ENCODE measurements at regions not wholly inside any gene's neighbourhood (a gene's known extent, or its start where the extent isn't known, plus 50 kb on each side); places are given as distances from the start of the nearest gene placed in this dataset.
"Not testable (repeated sequence)": the region's sequence is repeated elsewhere in the genome, so short reads cannot be mapped to it uniquely, and the experiment has no call there.

GRCh38 chr2:446963-447530 is 159.2 kb upstream of the ALKAL2 start:
- DNase-seq: no peak

GRCh38 chr2:446303-446874 is 158.5 kb upstream of the ALKAL2 start:
- no peak for DNase-seq

GRCh38 chr2:445896-446295 is 158.0 kb upstream of the ALKAL2 start:
- no peak for DNase-seq

- no peak for DNase-seq
These were observed 157.3 kb upstream of the ALKAL2 start for GRCh38 chr2:444937-445884.

- DNase-seq: no peak
These were observed 155.8 kb upstream of the ALKAL2 start for GRCh38 chr2:443741-444140.

GRCh38 chr2:443216-443615 is 155.3 kb upstream of the ALKAL2 start:
- no peak for DNase-seq

- no peak for DNase-seq
These were observed 153.5 kb upstream of the ALKAL2 start for GRCh38 chr2:441258-442022.

GRCh38 chr2:440403-440740 is 152.5 kb upstream of the ALKAL2 start:
- no peak for DNase-seq

GRCh38 chr2:439556-440402 is 151.9 kb upstream of the ALKAL2 start:
- no peak for DNase-seq

- no peak for DNase-seq
These were observed 151.2 kb upstream of the ALKAL2 start for GRCh38 chr2:439077-439476.

- DNase-seq: no peak
These were observed 150.0 kb upstream of the ALKAL2 start for GRCh38 chr2:437756-438393.

GRCh38 chr2:437180-437579 is 149.3 kb upstream of the ALKAL2 start:
- DNase-seq: no peak

- DNase-seq: no peak
These were observed 148.3 kb upstream of the ALKAL2 start for GRCh38 chr2:436205-436604.

- no peak for DNase-seq
These were observed 146.7 kb upstream of the ALKAL2 start for GRCh38 chr2:434625-435024.

GRCh38 chr2:433216-433615 is 145.3 kb upstream of the ALKAL2 start:
- no peak for DNase-seq

GRCh38 chr2:430291-431040 is 142.6 kb upstream of the ALKAL2 start:
- DNase-seq: no peak

GRCh38 chr2:429575-430254 is 141.8 kb upstream of the ALKAL2 start:
- no peak for DNase-seq

- no peak for DNase-seq
These were observed 141.3 kb upstream of the ALKAL2 start for GRCh38 chr2:429142-429541.

- DNase-seq: no peak
These were observed 140.7 kb upstream of the ALKAL2 start for GRCh38 chr2:428591-428990.

- not testable (repeated sequence) for DNase-seq
These were observed 138.8 kb upstream of the ALKAL2 start for GRCh38 chr2:426696-427095.

- DNase-seq: no peak
These were observed 138.1 kb upstream of the ALKAL2 start for GRCh38 chr2:425947-426346.

Measured in DMS53 (cell line).